ENCODE measurements at regions not wholly inside any gene's neighbourhood (a gene's known extent, or its start where the extent isn't known, plus 50 kb on each side); places are given as distances from the start of the nearest gene placed in this dataset.

- H3K4me1 ChIP-seq (ENCODE audit: control insufficient read depth in 1 of 2, low read depth in 2 of 2): peaks cover 11 to 30% of the 10 kb centered on the region in 2 donors
- ATAC-seq (ENCODE audit: insufficient number of reproducible peaks, low FRiP score, low read depth) (no peak), DNase-seq (ENCODE audit: low spot score) (no peak)
- no peaks in the 10 kb centered on the region for H3K36me3 ChIP-seq
- H3K27ac ChIP-seq: no peak overlapping the region
- H3K27me3 ChIP-seq (replicated peaks; ENCODE audit: insufficient read depth): no peaks in the 10 kb centered on the region
- TF ChIP-seq CTCF (IDR thresholded peaks at IDR 0.05): no peak
- no peak overlapping the region for H3K4me3 ChIP-seq
- no peaks in the 10 kb centered on the region for H3K9me3 ChIP-seq
These were observed 319.7 kb downstream of the CYP26B1 start for GRCh38 chr2:71827973-71828372.

- Histone ChIP-seq H3K36me3 (no peaks in the 10 kb centered on the region), H3K9me3 (no peaks in the 10 kb centered on the region), H3K4me1 (ENCODE audit: control insufficient read depth in 1 of 2, low read depth in 2 of 2) (peaks cover 11 to 30% of the 10 kb centered on the region in 2 donors), H3K4me3 (no peak overlapping the region), H3K27ac (no peak overlapping the region), H3K27me3 (replicated peaks; ENCODE audit: insufficient read depth) (no peaks in the 10 kb centered on the region)
- DNase-seq (ENCODE audit: low spot score): no peak
- no peak for TF ChIP-seq CTCF (IDR thresholded peaks at IDR 0.05)
- no peak for ATAC-seq (ENCODE audit: insufficient number of reproducible peaks, low FRiP score, low read depth)
These were observed 320.1 kb downstream of the CYP26B1 start for GRCh38 chr2:71827524-71827901.

GRCh38 chr2:71826826-71827523 is 320.7 kb downstream of the CYP26B1 start:
- DNase-seq (ENCODE audit: low spot score) (no peak), ATAC-seq (ENCODE audit: insufficient number of reproducible peaks, low FRiP score, low read depth) (no peak)
- Histone ChIP-seq H3K36me3 (no peaks in the 10 kb centered on the region), H3K27me3 (replicated peaks; ENCODE audit: insufficient read depth) (no peaks in the 10 kb centered on the region), H3K27ac (no peak overlapping the region), H3K4me3 (no peak overlapping the region), H3K4me1 (ENCODE audit: control insufficient read depth in 1 of 2, low read depth in 2 of 2) (peaks cover 11 to 30% of the 10 kb centered on the region in 2 donors), H3K9me3 (no peaks in the 10 kb centered on the region)
- no peak for TF ChIP-seq CTCF (IDR thresholded peaks at IDR 0.05)

GRCh38 chr2:71826299-71826698 is 321.4 kb downstream of the CYP26B1 start:
- H3K36me3 ChIP-seq: no peaks in the 10 kb centered on the region
- H3K27me3 ChIP-seq (replicated peaks; ENCODE audit: insufficient read depth): no peaks in the 10 kb centered on the region
- ATAC-seq (ENCODE audit: insufficient number of reproducible peaks, low FRiP score, low read depth): no peak
- DNase-seq (ENCODE audit: low spot score): no peak
- no peak for TF ChIP-seq CTCF (IDR thresholded peaks at IDR 0.05)
- H3K4me3 ChIP-seq: no peak overlapping the region
- H3K27ac ChIP-seq: no peak overlapping the region
- no peaks in the 10 kb centered on the region for H3K9me3 ChIP-seq
- peaks cover 11 to 23% of the 10 kb centered on the region in 2 donors for H3K4me1 ChIP-seq (ENCODE audit: control insufficient read depth in 1 of 2, low read depth in 2 of 2)

GRCh38 chr2:71824436-71824835 is 323.2 kb downstream of the CYP26B1 start:
- ATAC-seq (ENCODE audit: insufficient number of reproducible peaks, low FRiP score, low read depth): no peak
- DNase-seq (ENCODE audit: low spot score): no peak
- Histone ChIP-seq H3K4me3 (no peak overlapping the region), H3K9me3 (no peaks in the 10 kb centered on the region), H3K36me3 (no peaks in the 10 kb centered on the region), H3K27ac (no peak overlapping the region), H3K27me3 (replicated peaks; ENCODE audit: insufficient read depth) (no peaks in the 10 kb centered on the region), H3K4me1 (ENCODE audit: control insufficient read depth in 1 of 2, low read depth in 2 of 2) (peaks cover 0 to 4% of the 10 kb centered on the region in 2 donors)
- TF ChIP-seq CTCF (IDR thresholded peaks at IDR 0.05): no peak

Data from thoracic aorta (tissue), 2 donors.